Kasumi-1 (cell line): ENCODE measurements at regions not wholly inside any gene's neighbourhood (a gene's known extent, or its start where the extent isn't known, plus 50 kb on each side); places are given as distances from the start of the nearest gene placed in this dataset.
"Not testable (repeated sequence)": the region's sequence is repeated elsewhere in the genome, so short reads cannot be mapped to it uniquely, and the experiment has no call there.

Experiments used
- DNase-seq, 2 experiments: peaks; one replicate each; lab custom pipeline; 2025; lab: John Stamatoyannopoulos, UW

DNA sequence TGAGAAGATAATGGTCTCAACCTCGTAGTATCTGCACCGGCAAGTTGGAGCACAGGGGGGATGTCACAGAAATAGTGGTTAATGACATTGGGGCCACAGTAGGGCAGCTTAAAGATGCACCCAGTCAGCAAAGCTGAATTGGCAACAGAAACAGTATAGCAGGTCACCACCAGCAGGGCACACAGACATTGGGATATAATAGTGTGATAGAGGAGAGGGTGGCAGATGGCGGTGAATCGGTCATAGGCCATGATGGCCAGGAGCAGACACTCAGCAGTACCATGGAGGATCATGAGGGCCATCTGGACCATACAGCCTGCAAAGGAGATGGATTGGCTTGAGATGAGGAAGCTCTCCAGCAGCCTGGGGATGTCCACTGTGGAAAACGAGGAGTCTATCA is 106.0 kb upstream of the OR9Q1 start:
- no peak for DNase-seq

DNA sequence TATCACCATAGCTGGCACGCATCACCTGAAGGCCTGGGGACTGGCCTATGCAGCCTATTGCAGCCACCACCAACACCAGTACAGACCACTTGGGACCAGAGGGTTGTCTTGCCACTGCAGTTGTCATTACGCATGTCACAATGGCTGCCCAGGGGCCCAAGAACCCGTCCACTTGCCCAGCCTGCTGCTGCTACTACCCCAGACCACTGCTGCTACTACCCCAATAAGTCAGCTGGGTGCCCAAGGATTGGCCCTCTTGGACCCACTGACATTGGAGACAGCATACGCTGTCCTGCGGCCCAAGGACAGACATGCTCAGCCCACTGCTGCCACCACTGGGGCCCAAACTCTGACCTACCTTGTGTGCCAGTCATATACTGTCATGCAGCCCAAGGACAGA is 102.7 kb upstream of the OR9Q1 start:
- no peak for DNase-seq

DNA sequence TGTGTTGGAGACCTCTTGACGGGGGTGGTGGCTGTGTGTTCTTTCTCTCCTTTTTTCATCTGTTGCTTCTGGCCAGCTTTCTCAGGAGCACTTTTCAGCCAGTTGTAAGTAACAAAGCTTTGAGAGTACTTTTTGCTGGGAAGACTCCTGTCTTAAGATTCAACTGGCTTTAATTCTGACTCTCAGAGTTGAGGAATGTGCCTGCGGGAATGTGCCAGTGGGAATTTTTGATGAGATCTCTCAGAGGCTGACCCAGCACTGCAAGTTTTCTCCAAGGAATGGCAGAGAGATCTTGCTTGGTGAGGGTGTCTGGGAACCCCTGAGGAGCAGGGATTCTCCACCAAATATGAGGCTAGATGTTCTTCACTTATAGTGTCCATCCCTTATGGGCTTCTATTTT is 91.6 kb upstream of the OR9Q1 start:
- DNase-seq: no peak

- DNase-seq: no peak
These were observed 88.2 kb upstream of the OR9Q1 start for GRCh38 chr11:57935402-57936049.

DNA sequence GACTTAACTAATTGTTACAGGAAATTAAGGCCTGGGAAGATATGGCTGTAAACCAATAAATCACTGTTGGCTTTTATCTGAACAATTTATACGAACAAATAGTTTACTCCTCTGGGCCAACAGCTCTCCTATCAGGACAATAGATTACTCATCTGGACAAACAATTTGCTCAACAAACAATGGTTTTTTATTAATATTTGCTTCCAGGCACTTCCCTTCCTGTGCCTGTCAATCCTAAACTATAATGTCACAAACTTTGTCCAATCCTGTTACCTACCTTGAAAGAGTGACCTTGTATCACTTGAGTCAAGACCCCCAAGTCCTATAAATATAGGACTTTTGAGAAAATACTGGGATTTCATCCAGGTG is 87.6 kb upstream of the OR9Q1 start:
- DNase-seq: no peak

- DNase-seq: no peak
These were observed 86.2 kb upstream of the OR9Q1 start for GRCh38 chr11:57937431-57937830.

GRCh38 chr11:57938351-57938750 is 85.3 kb upstream of the OR9Q1 start:
- DNase-seq: no peak

DNA sequence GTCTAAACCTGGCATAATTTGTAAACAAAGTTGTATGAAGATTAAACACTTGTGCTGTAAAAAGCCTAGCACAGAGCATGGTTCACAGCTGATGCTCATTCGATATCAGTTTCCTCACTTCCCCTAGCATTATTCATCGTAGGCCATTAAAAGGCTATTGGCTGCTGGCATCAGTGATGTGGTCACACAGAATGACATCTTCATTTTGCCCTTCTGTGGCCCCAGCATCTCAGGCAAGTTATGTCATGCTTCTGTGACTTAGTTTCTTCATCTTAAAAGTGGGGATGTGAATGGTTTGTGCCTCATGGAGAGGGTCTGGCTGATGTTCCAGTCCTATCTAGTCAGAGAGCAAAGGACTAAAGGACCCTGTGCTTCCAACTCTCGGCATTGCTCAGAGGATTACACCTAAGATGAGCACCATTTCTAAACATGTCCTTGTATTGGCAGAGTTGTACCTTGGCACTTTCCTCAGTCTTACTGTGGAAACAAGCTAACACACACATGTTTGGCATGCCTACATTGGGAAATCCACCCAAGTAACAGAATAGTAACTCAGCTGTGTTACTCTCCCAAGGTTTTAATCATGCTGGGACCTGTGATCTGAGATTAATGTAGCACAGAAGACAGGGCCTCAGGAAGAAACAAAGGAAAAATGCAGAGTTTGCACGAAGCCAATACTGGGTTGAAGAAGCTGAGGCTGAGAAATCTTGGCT is 83.5 kb upstream of the OR9Q1 start:
- DNase-seq: no peak

DNA sequence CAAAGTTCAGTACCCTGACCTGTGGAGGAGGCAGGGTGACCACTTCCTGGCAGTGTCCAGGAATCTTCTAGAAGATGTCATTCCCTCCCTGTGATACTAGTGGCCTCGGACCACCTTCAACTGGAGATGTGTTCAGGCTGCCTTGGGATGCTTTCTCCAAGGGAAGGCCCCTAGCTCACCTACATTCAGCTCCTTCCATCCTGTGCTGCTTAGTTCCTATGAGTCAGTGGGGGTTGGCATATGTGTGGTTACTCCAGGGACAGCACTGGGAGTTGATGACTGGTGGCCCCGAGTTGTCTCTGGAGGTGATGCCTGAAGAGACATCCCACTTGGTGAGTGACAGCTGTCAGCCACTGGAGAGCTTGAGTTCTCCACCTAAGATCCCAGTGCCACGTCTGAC is 81.8 kb upstream of the OR9Q1 start:
- no peak for DNase-seq

DNA sequence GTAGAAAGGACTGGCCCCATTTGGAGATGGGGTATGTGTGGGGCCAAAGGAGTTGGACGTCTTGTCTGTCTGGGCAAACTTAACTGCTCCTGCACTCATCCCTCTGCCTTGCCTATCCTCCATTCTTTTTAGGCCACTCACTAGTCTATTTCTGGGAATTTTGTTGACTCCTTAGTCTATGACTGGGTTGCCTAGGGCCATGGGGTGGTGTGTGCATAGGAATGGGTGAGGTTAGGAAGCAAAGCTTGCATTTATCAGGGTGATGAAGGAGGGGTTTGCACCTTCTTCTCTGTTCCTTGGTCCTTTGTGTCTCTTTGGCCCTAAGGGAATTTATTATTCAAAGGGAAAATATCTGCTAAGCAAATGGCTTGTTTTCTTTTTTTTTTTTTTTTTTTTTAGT is 80.9 kb upstream of the OR9Q1 start:
- DNase-seq: no peak

DNA sequence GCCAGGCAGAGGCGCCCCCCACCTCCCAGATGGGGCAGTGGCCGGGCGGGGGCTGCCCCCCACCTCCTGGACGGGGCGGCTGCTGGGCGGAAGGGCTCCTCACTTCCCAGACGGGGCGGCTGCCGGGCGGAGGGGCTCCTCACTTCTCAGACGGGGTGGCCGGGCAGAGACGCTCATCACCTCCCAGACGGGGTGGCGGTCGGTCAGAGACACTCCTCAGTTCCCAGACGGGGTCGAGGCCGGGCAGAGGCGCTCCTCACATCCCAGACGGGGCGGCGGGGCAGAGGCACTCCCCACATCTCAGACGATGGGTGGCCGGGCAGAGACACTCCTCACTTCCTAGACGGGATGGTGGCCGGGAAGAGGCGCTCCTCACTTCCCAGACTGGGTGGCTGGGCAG is 79.9 kb upstream of the OR9Q1 start:
- not testable (repeated sequence) for DNase-seq

DNA sequence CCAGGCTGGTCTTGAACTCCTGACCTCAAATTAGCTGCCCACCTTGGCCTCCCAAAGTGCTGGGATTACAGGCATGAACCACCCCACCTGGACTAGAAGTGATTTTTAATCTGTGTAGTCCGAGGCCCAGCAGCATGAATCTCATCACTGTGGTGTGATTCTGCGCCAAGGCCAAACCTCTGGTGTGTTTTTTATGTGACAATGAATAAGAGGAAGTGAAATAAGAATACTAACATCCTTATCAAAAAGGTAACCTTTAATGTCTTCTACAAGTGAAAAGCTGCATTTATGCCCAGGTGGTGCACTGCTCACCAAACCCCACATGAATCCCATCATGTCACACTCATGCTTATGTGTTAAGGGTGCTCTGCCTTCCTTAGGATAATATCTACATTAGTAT is 77.1 kb upstream of the OR9Q1 start:
- DNase-seq: no peak

GRCh38 chr11:57964660-57965059 is 59.0 kb upstream of the OR9Q1 start:
- no peak for DNase-seq

GRCh38 chr11:57971272-57972012 is 52.2 kb upstream of the OR9Q1 start:
- DNase-seq: no peak

DNA sequence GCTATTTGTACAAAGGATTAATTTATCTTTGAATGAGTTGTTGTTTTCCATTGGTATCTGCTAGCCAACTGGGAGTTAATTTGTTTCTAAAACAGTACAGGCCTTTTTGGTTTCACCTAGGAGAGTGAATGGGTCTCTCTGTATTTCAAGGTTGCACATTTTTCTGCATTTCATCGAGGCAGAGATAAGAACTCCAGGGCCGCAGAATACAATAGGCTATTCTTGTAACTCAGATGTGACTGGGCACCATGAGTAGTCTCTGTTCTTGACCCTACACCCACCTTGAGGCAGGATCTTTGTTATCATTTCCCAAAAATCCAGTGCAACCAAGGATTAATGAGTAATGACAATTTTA is 51.7 kb upstream of the OR9Q1 start:
- no peak for DNase-seq
